Astrocyte (in vitro differentiated cells and primary cell): ENCODE measurements at regions not wholly inside any gene's neighbourhood (a gene's known extent, or its start where the extent isn't known, plus 50 kb on each side); places are given as distances from the start of the nearest gene placed in this dataset.

Experiments used
- DNase-seq: peaks from one replicate; pipeline ENCODE4 v3.0.0-alpha.2; 2010; ENCODE audit warnings: low read depth
- FAIRE-seq: peaks from 2 replicates; lab custom pipeline; 2011; peaks lifted over from hg19 to GRCh38; lab: Jason Lieb, UNC
- H2AFZ ChIP-seq: 2 replicates; pipeline ENCODE4 v1.6.0; 2012; ENCODE audit warnings: low read depth, low read length, inconsistent platforms
- H3K27ac ChIP-seq: 2 replicates; pipeline ENCODE4 v1.5.1; 2011; ENCODE audit warnings: low read depth, low read length, inconsistent platforms
- H3K27me3 ChIP-seq: 2 replicates; pipeline ENCODE4 v1.6.0; 2011; ENCODE audit warnings: low read length, inconsistent platforms; ENCODE audit not compliant: insufficient read depth
- H3K36me3 ChIP-seq: 2 replicates; pipeline ENCODE4 v1.5.1; 2011; ENCODE audit warnings: low read length, inconsistent platforms; ENCODE audit not compliant: insufficient read depth
- H3K4me1 ChIP-seq: 2 replicates; pipeline ENCODE4 v1.5.1; 2011; ENCODE audit warnings: low read length, inconsistent platforms; ENCODE audit not compliant: insufficient read depth
- H3K4me2 ChIP-seq: 2 replicates; pipeline ENCODE4 v1.6.0; 2012; ENCODE audit warnings: low read length, inconsistent platforms
- H3K4me3 ChIP-seq: 2 replicates; pipeline ENCODE4 v1.5.1; 2011; ENCODE audit warnings: low read depth, mild to moderate bottlenecking, low read length, inconsistent platforms; ENCODE audit not compliant: insufficient read depth
- H3K79me2 ChIP-seq: 2 replicates; pipeline ENCODE4 v1.6.0; 2012; ENCODE audit warnings: mild to moderate bottlenecking, low read length, inconsistent platforms; ENCODE audit not compliant: insufficient read depth
- H3K9ac ChIP-seq: 2 replicates; pipeline ENCODE4 v1.6.0; 2012; ENCODE audit warnings: mild to moderate bottlenecking, low read length, inconsistent platforms
- H3K9me3 ChIP-seq: 2 replicates; pipeline ENCODE4 v1.5.1; 2012; ENCODE audit warnings: low read depth, mild to moderate bottlenecking, low read length, inconsistent platforms; ENCODE audit not compliant: insufficient read depth
- H4K20me1 ChIP-seq: 2 replicates; pipeline ENCODE4 v1.6.0; 2012; ENCODE audit warnings: low read length, inconsistent platforms; ENCODE audit not compliant: insufficient read depth
- H3K27ac Mint-ChIP-seq: one replicate; pipeline ENCODE4 v1.8.0; 2021; ENCODE audit warnings: mild to moderate bottlenecking, mixed read lengths; ENCODE audit not compliant: unreplicated experiment
- H3K27me3 Mint-ChIP-seq: one replicate; pipeline ENCODE4 v1.8.0; 2021; ENCODE audit warnings: low read depth, mixed read lengths; ENCODE audit not compliant: unreplicated experiment
- H3K36me3 Mint-ChIP-seq: one replicate; pipeline ENCODE4 v1.8.0; 2021; ENCODE audit warnings: low read depth, mixed read lengths; ENCODE audit not compliant: unreplicated experiment
- H3K4me1 Mint-ChIP-seq: one replicate; pipeline ENCODE4 v1.8.0; 2021; ENCODE audit warnings: low read depth, mixed read lengths; ENCODE audit not compliant: unreplicated experiment
- H3K4me3 Mint-ChIP-seq: one replicate; pipeline ENCODE4 v1.8.0; 2021; ENCODE audit warnings: mild to moderate bottlenecking, moderate library complexity, mixed read lengths; ENCODE audit not compliant: unreplicated experiment
- H3K9me3 Mint-ChIP-seq: one replicate; pipeline ENCODE4 v1.8.0; 2021; ENCODE audit warnings: mild to moderate bottlenecking, mixed read lengths; ENCODE audit not compliant: unreplicated experiment
- CTCF ChIP-seq: IDR thresholded peaks from 2 replicates; pipeline ENCODE4 v1.5.1; 2011; ENCODE audit warnings: low read depth, mild to moderate bottlenecking, inconsistent platforms, low read length, moderate library complexity; ENCODE audit not compliant: insufficient read depth
- EZH2 ChIP-seq: IDR thresholded peaks from 2 replicates; pipeline ENCODE4 v1.6.1; 2012; ENCODE audit warnings: mild to moderate bottlenecking, low read length, inconsistent platforms; ENCODE audit not compliant: insufficient read depth

- H3K27ac Mint-ChIP-seq = no peak overlapping the region
- H3K36me3 Mint-ChIP-seq = no peaks in the 10 kb centered on the region
- Histone ChIP-seq H3K36me3 (no peaks in the 10 kb centered on the region), H3K4me3 (no peak overlapping the region), H2AFZ (no peak overlapping the region), H3K9me3 (no peaks in the 10 kb centered on the region), H3K9ac (no peak overlapping the region), H3K27me3 (no peaks in the 10 kb centered on the region), H3K4me1 (no peaks in the 10 kb centered on the region), H3K27ac (no peak overlapping the region), H3K79me2 (no peaks in the 10 kb centered on the region), H3K4me2 (no peak overlapping the region), H4K20me1 (no peaks in the 10 kb centered on the region)
- FAIRE-seq (no peak), DNase-seq (no peak)
- H3K9me3 Mint-ChIP-seq = no peaks in the 10 kb centered on the region
- H3K4me3 Mint-ChIP-seq = no peak overlapping the region
- TF ChIP-seq CTCF = no peak
- TF ChIP-seq EZH2 = no peak
- peaks cover 9% of the 10 kb centered on the region for H3K4me1 Mint-ChIP-seq
- H3K27me3 Mint-ChIP-seq = no peaks in the 10 kb centered on the region
Observed at GRCh38 chr15:38195191-38195901, 57.3 kb upstream of the SPRED1 start.

- DNase-seq = no peak
- Histone ChIP-seq H3K9me3 (no peaks in the 10 kb centered on the region), H3K4me3 (no peak overlapping the region), H3K27me3 (no peaks in the 10 kb centered on the region), H3K4me2 (no peak overlapping the region), H3K27ac (no peak overlapping the region), H3K79me2 (no peaks in the 10 kb centered on the region), H3K9ac (no peak overlapping the region), H2AFZ (no peak overlapping the region), H3K4me1 (no peaks in the 10 kb centered on the region), H4K20me1 (no peaks in the 10 kb centered on the region), H3K36me3 (no peaks in the 10 kb centered on the region)
- peaks cover 5% of the 10 kb centered on the region for H3K4me1 Mint-ChIP-seq
- FAIRE-seq = no peak
- H3K4me3 Mint-ChIP-seq = no peak overlapping the region
- H3K9me3 Mint-ChIP-seq = no peaks in the 10 kb centered on the region
- H3K36me3 Mint-ChIP-seq = no peaks in the 10 kb centered on the region
- TF ChIP-seq EZH2 = no peak
- no peak for TF ChIP-seq CTCF
- no peak overlapping the region for H3K27ac Mint-ChIP-seq
- no peaks in the 10 kb centered on the region for H3K27me3 Mint-ChIP-seq
Observed at GRCh38 chr15:38196076-38196475, 56.6 kb upstream of the SPRED1 start.

- no peak overlapping the region for H3K27ac Mint-ChIP-seq
- no peak overlapping the region for H3K4me3 ChIP-seq
- no peak overlapping the region for H2AFZ ChIP-seq
- H3K27me3 ChIP-seq = no peaks in the 10 kb centered on the region
- no peak overlapping the region for H3K4me2 ChIP-seq
- H3K27ac ChIP-seq = no peak overlapping the region
- H3K36me3 Mint-ChIP-seq = no peaks in the 10 kb centered on the region
- H3K27me3 Mint-ChIP-seq = no peaks in the 10 kb centered on the region
- H4K20me1 ChIP-seq = no peaks in the 10 kb centered on the region
- peaks cover 5% of the 10 kb centered on the region for H3K4me1 Mint-ChIP-seq
- TF ChIP-seq EZH2 = no peak
- TF ChIP-seq CTCF = no peak
- FAIRE-seq = no peak
- no peak overlapping the region for H3K4me3 Mint-ChIP-seq
- no peaks in the 10 kb centered on the region for H3K36me3 ChIP-seq
- no peak overlapping the region for H3K9ac ChIP-seq
- DNase-seq = no peak
- H3K9me3 ChIP-seq = no peaks in the 10 kb centered on the region
- no peaks in the 10 kb centered on the region for H3K4me1 ChIP-seq
- H3K9me3 Mint-ChIP-seq = no peaks in the 10 kb centered on the region
- H3K79me2 ChIP-seq = no peaks in the 10 kb centered on the region
Observed at GRCh38 chr15:38197553-38197952, 55.1 kb upstream of the SPRED1 start.
